SW 1271 (cell line): ENCODE measurements at regions not wholly inside any gene's neighbourhood (a gene's known extent, or its start where the extent isn't known, plus 50 kb on each side); places are given as distances from the start of the nearest gene placed in this dataset.

ENCODE experiments used
- DNase-seq, 2 experiments: peaks; one replicate each; lab custom pipeline; 2025; lab: John Stamatoyannopoulos, UW

- DNase-seq: no peak
These were observed 175.1 kb upstream of the DDX18 start for GRCh38 chr2:117639401-117639800.

GRCh38 chr2:117644403-117644802, 170.1 kb upstream of the DDX18 start:
- DNase-seq: no peak

- no peak for DNase-seq
These were observed 169.0 kb upstream of the DDX18 start for GRCh38 chr2:117645458-117645857.

- no peak for DNase-seq
These were observed 168.4 kb upstream of the DDX18 start for GRCh38 chr2:117646099-117646498.

- no peak for DNase-seq
These were observed 167.6 kb upstream of the DDX18 start for GRCh38 chr2:117646872-117647271.

GRCh38 chr2:117656546-117656945, 157.9 kb upstream of the DDX18 start:
- DNase-seq: no peak

- no peak for DNase-seq
These were observed 152.9 kb upstream of the DDX18 start for GRCh38 chr2:117661619-117662018.

GRCh38 chr2:117674172-117674571, 140.3 kb upstream of the DDX18 start:
- DNase-seq: no peak

GRCh38 chr2:117679952-117680351, 134.5 kb upstream of the DDX18 start:
- no peak for DNase-seq

- no peak for DNase-seq
These were observed 129.6 kb upstream of the DDX18 start for GRCh38 chr2:117684919-117685318.

GRCh38 chr2:117686699-117687098, 127.8 kb upstream of the DDX18 start:
- DNase-seq: no peak

- no peak for DNase-seq
These were observed 122.9 kb upstream of the DDX18 start for GRCh38 chr2:117691595-117691994.

GRCh38 chr2:117692001-117692763, 122.3 kb upstream of the DDX18 start:
- no peak for DNase-seq

GRCh38 chr2:117693154-117693553, 121.3 kb upstream of the DDX18 start:
- DNase-seq: no peak

- DNase-seq: no peak
These were observed 120.8 kb upstream of the DDX18 start for GRCh38 chr2:117693651-117694050.

- no peak for DNase-seq
These were observed 116.2 kb upstream of the DDX18 start for GRCh38 chr2:117698287-117698686.

- DNase-seq: no peak
These were observed 115.7 kb upstream of the DDX18 start for GRCh38 chr2:117698819-117699218.

- no peak for DNase-seq
These were observed 114.0 kb upstream of the DDX18 start for GRCh38 chr2:117700471-117700870.

- no peak for DNase-seq
These were observed 113.1 kb upstream of the DDX18 start for GRCh38 chr2:117701365-117701764.

- no peak for DNase-seq
These were observed 112.4 kb upstream of the DDX18 start for GRCh38 chr2:117702098-117702497.

- no peak for DNase-seq
These were observed 110.6 kb upstream of the DDX18 start for GRCh38 chr2:117703858-117704257.

GRCh38 chr2:117704818-117705217, 109.7 kb upstream of the DDX18 start:
- DNase-seq: no peak

- no peak for DNase-seq
These were observed 106.6 kb upstream of the DDX18 start for GRCh38 chr2:117707874-117708273.

- no peak for DNase-seq
These were observed 101.8 kb upstream of the DDX18 start for GRCh38 chr2:117712684-117713083.
